ENCODE measurements at regions not wholly inside any gene's neighbourhood (a gene's known extent, or its start where the extent isn't known, plus 50 kb on each side); places are given as distances from the start of the nearest gene placed in this dataset.

DNA sequence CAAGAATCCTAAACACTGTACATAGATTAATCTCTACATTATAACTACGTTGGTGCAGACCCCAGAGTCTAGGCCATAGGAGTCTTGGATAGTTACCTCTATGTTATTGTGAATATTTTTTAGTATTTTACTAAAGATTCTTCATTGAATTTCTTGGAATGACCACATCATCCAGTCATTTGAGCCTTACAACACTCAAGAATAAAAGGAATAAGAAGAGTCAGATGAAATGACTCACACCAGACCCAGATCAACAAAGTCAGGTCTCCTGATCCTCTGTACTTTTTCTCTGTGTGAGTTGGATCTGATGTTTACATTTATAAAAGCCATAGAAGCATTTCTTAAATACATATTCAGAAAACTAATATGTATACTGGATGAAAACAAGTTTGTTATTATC lies 179.2 kb upstream of the ARHGAP20 start:
- no peak for TF ChIP-seq CTCF (IDR thresholded peaks at IDR 0.05)
- TF ChIP-seq POLR2A (IDR thresholded peaks at IDR 0.05): no peak
